Lower lobe of right lung (tissue), 2 donors: ENCODE measurements at regions not wholly inside any gene's neighbourhood (a gene's known extent, or its start where the extent isn't known, plus 50 kb on each side); places are given as distances from the start of the nearest gene placed in this dataset.

Experiments used
- ATAC-seq, 2 donors: fragments of 200-7000 bp; cut with Tn5 transposase; one replicate each; pipeline ENCODE4 v1.9.1; 2020 to 2022; ENCODE audit warnings: mild to moderate bottlenecking in 2 of 2, moderate library complexity in 2 of 2
- DNase-seq: peaks from one replicate; pipeline ENCODE4 v3.0.0-alpha.2; 2020
- H3K27ac ChIP-seq: fragments of 200-600 bp; one replicate; pipeline ENCODE4 v1.8.0; 2022
- H3K27me3 ChIP-seq: fragments of 200-600 bp; one replicate; pipeline ENCODE4 v1.8.0; 2022; ENCODE audit warnings: low read depth
- H3K36me3 ChIP-seq: fragments of 200-600 bp; one replicate; pipeline ENCODE4 v1.8.0; 2022; ENCODE audit warnings: mild to moderate bottlenecking
- H3K4me1 ChIP-seq: fragments of 200-600 bp; one replicate; pipeline ENCODE4 v1.8.0; 2022
- H3K4me3 ChIP-seq: fragments of 200-600 bp; one replicate; pipeline ENCODE4 v1.8.0; 2022; ENCODE audit warnings: mild to moderate bottlenecking
- H3K9me3 ChIP-seq: fragments of 200-600 bp; one replicate; pipeline ENCODE4 v1.8.0; 2022
- CTCF ChIP-seq: fragments of 200-600 bp; IDR thresholded peaks from one replicate; pipeline ENCODE4 v1.8.0; 2022; ENCODE audit warnings: antibody characterized with exemption, mild to moderate bottlenecking
- intact Hi-C: fragments of 100-400 bp; cut with DNase I; formaldehyde crosslinking; loops from one replicate; pipeline ENCODE4 v1.11.0; 2022
- donor health status: DM: no; HTN: yes; CAD: no; lungs with severe emphysema.

- ATAC-seq = no peak
- no peak overlapping the region for H3K4me3 ChIP-seq
- no peaks in the 10 kb centered on the region for H3K36me3 ChIP-seq
- H3K9me3 ChIP-seq = peaks cover 5% of the 10 kb centered on the region
- peaks cover 8% of the 10 kb centered on the region for H3K4me1 ChIP-seq
- no peak for TF ChIP-seq CTCF
- H3K27me3 ChIP-seq = no peaks in the 10 kb centered on the region
- no peak overlapping the region for H3K27ac ChIP-seq
- no peak for DNase-seq
- intact Hi-C loops = no loop called here
Measured at GRCh38 chr7:63931057-63931600, 67.5 kb upstream of the ZNF722 start.

GRCh38 chr7:63931985-63932577 is 66.6 kb upstream of the ZNF722 start:
- H3K4me1 ChIP-seq = peaks cover 5% of the 10 kb centered on the region
- H3K27ac ChIP-seq = no peak overlapping the region
- peak in 1 of 2 donors; percentile 29 for ATAC-seq
- DNase-seq = no peak
- no peaks in the 10 kb centered on the region for H3K36me3 ChIP-seq
- H3K27me3 ChIP-seq = no peaks in the 10 kb centered on the region
- TF ChIP-seq CTCF = no peak
- intact Hi-C loops = no loop called here
- no peak overlapping the region for H3K4me3 ChIP-seq
- H3K9me3 ChIP-seq = peaks cover 5% of the 10 kb centered on the region
